Panc1 (cell line): ENCODE measurements at regions not wholly inside any gene's neighbourhood (a gene's known extent, or its start where the extent isn't known, plus 50 kb on each side); places are given as distances from the start of the nearest gene placed in this dataset.

Experiments used
- ATAC-seq: fragments of 200-7000 bp; cut with Tn5 transposase; 2 replicates; pipeline ENCODE4 v1.9.1; 2020; ENCODE audit warnings: mild to moderate bottlenecking, moderate library complexity
- BruUV-seq: library from RNA; stranded (reverse); fragments of 400-500 nt; replicated peaks from 2 replicates; lab custom pipeline; 2021; lab: Mats Ljungman, UMichigan
- CTCF ChIA-PET: fragments of 300-600 bp; sonication (Branson Sonifier 250); formaldehyde crosslinking; loops from one replicate; lab custom pipeline; 2022; ENCODE audit warnings: antibody characterized with exemption; lab: Charles Lee
- POLR2A ChIA-PET: fragments of 300-600 bp; sonication (Branson Sonifier 250); formaldehyde crosslinking; loops from one replicate; lab custom pipeline; 2022; ENCODE audit warnings: antibody characterized with exemption; lab: Charles Lee
- DNase-seq: peaks from one replicate; pipeline ENCODE4 v3.0.0-alpha.2; 2010; ENCODE audit warnings: low read depth, low spot score
- H3K27ac ChIP-seq: 2 replicates; pipeline ENCODE4 v1.5.1; 2011; ENCODE audit warnings: mild to moderate bottlenecking, low read length, inconsistent platforms
- H3K27me3 ChIP-seq: fragments of 200-500 bp; sonication (Bioruptor generic); 2 replicates; pipeline ENCODE4 v1.6.0; 2014; ENCODE audit warnings: low read length, inconsistent platforms; ENCODE audit not compliant: control insufficient read depth, insufficient read depth
- H3K36me3 ChIP-seq: fragments of 200-500 bp; sonication (Bioruptor generic); 2 replicates; pipeline ENCODE4 v1.5.1; 2014; ENCODE audit warnings: inconsistent platforms, mild to moderate bottlenecking, low read length, moderate library complexity; ENCODE audit not compliant: control insufficient read depth, insufficient read depth
- H3K4me1 ChIP-seq: 2 replicates; pipeline ENCODE4 v1.5.1; 2011; ENCODE audit warnings: inconsistent platforms, mild to moderate bottlenecking, low read length, moderate library complexity; ENCODE audit not compliant: control insufficient read depth, insufficient read depth
- H3K4me3 ChIP-seq, 2 experiments: 2 replicates each; pipeline ENCODE4 v1.5.1; 2011 to 2012; ENCODE audit warnings: low read depth in 2 of 2, low read length in 2 of 2, mild to moderate bottlenecking in 2 of 2, inconsistent platforms in 1 of 2, moderate library complexity in 1 of 2
- H3K9me3 ChIP-seq: fragments of 200-500 bp; sonication (Bioruptor generic); 2 replicates; pipeline ENCODE4 v1.5.1; 2014; ENCODE audit warnings: low read depth, mild to moderate bottlenecking, inconsistent platforms, low read length, moderate library complexity; ENCODE audit not compliant: control insufficient read depth, insufficient read depth
- CTCF ChIP-seq: fragments of 450-650 bp; IDR thresholded peaks from 2 replicates; pipeline ENCODE4 v1.5.1; 2017; ENCODE audit warnings: mild to moderate bottlenecking
- POLR2AphosphoS5 ChIP-seq: IDR thresholded peaks from 2 replicates; pipeline ENCODE4 v1.6.1; 2012; ENCODE audit warnings: mild to moderate bottlenecking, low read depth, low read length, moderate library complexity
- SIN3A ChIP-seq: IDR thresholded peaks from 2 replicates; pipeline ENCODE4 v1.6.1; 2012; ENCODE audit warnings: low read depth, mild to moderate bottlenecking, low read length, moderate library complexity, borderline replicate concordance; ENCODE audit not compliant: insufficient read depth
- TCF7L2 ChIP-seq: IDR thresholded peaks from 2 replicates; pipeline ENCODE4 v1.6.1; 2011; ENCODE audit warnings: mild to moderate bottlenecking, low read depth, low read length, inconsistent platforms
- in situ Hi-C: cut with HindIII; loops from 2 replicates; pipeline ENCODE4 v1.10.0; 2016; ENCODE audit warnings: low sequenced_read_pairs, low pct_unique_long_range_greater_than_20kb
- intact Hi-C: fragments of 100-400 bp; cut with micrococcal nuclease; formaldehyde crosslinking; loops from one replicate; pipeline ENCODE4 v1.10.0; 2022; ENCODE audit not compliant: unreplicated experiment
- TF ChIP-seq, protein P1 (sequence below), 2 experiments: IDR thresholded peaks; 2 replicates each; pipeline ENCODE4 v1.6.1; 2011 to 2012; ENCODE audit warnings: low read depth in 2 of 2, control low read depth in 1 of 2, low read length in 1 of 2, mild to moderate bottlenecking in 1 of 2, moderate library complexity in 1 of 2; ENCODE audit not compliant: insufficient read depth in 1 of 2

DNA sequence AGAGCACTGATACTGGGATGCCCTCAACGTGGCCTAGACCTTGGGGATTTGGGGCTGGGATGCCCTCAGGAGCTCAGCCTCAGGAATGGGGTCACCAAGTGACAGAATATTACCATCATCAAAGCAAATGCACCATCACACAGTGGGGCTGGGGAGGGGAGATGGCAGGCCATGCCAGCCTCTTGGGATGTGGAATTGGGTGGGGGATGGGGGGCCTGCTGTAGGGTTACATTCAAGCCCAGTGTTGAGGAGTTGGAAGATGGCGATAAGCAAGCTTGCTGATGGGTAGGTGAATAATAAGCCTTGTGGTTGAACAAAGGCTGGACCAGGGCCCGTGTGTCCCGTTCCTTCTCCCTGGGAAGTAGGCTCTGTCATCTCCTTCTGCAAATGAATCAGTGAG is 69.1 kb upstream of the GPR12 start:
- TF ChIP-seq, protein P1, sequence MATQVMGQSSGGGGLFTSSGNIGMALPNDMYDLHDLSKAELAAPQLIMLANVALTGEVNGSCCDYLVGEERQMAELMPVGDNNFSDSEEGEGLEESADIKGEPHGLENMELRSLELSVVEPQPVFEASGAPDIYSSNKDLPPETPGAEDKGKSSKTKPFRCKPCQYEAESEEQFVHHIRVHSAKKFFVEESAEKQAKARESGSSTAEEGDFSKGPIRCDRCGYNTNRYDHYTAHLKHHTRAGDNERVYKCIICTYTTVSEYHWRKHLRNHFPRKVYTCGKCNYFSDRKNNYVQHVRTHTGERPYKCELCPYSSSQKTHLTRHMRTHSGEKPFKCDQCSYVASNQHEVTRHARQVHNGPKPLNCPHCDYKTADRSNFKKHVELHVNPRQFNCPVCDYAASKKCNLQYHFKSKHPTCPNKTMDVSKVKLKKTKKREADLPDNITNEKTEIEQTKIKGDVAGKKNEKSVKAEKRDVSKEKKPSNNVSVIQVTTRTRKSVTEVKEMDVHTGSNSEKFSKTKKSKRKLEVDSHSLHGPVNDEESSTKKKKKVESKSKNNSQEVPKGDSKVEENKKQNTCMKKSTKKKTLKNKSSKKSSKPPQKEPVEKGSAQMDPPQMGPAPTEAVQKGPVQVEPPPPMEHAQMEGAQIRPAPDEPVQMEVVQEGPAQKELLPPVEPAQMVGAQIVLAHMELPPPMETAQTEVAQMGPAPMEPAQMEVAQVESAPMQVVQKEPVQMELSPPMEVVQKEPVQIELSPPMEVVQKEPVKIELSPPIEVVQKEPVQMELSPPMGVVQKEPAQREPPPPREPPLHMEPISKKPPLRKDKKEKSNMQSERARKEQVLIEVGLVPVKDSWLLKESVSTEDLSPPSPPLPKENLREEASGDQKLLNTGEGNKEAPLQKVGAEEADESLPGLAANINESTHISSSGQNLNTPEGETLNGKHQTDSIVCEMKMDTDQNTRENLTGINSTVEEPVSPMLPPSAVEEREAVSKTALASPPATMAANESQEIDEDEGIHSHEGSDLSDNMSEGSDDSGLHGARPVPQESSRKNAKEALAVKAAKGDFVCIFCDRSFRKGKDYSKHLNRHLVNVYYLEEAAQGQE (IDR thresholded peaks at IDR 0.05; ENCODE audit: insufficient read depth in 1 of 2, low read depth in 2 of 2, low read length in 1 of 2), result no peak
- TF ChIP-seq SIN3A (no peak), TCF7L2 (no peak), CTCF (no peak)
- H3K4me3 ChIP-seq, result no peak overlapping the region
- H3K4me1 ChIP-seq, result no peaks in the 10 kb centered on the region
- no TSS peak for BruUV-seq
- intact Hi-C loops, result no loop called here
- DNase-seq (no peak), ATAC-seq (no peak)
- H3K27ac ChIP-seq, result no peak overlapping the region
- ChIA-PET POLR2A (no interaction called here), CTCF (interaction anchor here (0.6 kb wide), 1 partner anchor 43 kb away, joined by 11 read pairs; no protein-coding TSS in a partner anchor)
- no peaks in the 10 kb centered on the region for H3K9me3 ChIP-seq
- H3K27me3 ChIP-seq, result no peaks in the 10 kb centered on the region
- no peaks in the 10 kb centered on the region for H3K36me3 ChIP-seq
- in situ Hi-C loops, result no loop called here

- ChIA-PET CTCF (no interaction called here), POLR2A (no interaction called here)
- H3K4me1 ChIP-seq, result no peaks in the 10 kb centered on the region
- no TSS peak for BruUV-seq
- no peaks in the 10 kb centered on the region for H3K36me3 ChIP-seq
- no peaks in the 10 kb centered on the region for H3K27me3 ChIP-seq
- in situ Hi-C loops, result no loop called here
- H3K27ac ChIP-seq, result no peak overlapping the region
- no peak for TF ChIP-seq POLR2AphosphoS5
- TF ChIP-seq CTCF, result no peak
- no peak for TF ChIP-seq TCF7L2
- TF ChIP-seq, protein P1 (IDR thresholded peaks at IDR 0.05; ENCODE audit: insufficient read depth in 1 of 2, low read depth in 2 of 2, low read length in 1 of 2), result no peak
- TF ChIP-seq SIN3A, result no peak
- H3K4me3 ChIP-seq, result no peak overlapping the region
- ATAC-seq, result no peak
- no peaks in the 10 kb centered on the region for H3K9me3 ChIP-seq
- intact Hi-C loops, result no loop called here
- no peak for DNase-seq
Observed at GRCh38 chr13:26824581-26824980, 64.0 kb upstream of the GPR12 start.
